ENCODE measurements at regions not wholly inside any gene's neighbourhood (a gene's known extent, or its start where the extent isn't known, plus 50 kb on each side); places are given as distances from the start of the nearest gene placed in this dataset.

- TF ChIP-seq CTCF (IDR thresholded peaks at IDR 0.05) (no peak), POLR2A (IDR thresholded peaks at IDR 0.05) (no peak)
Measured at GRCh38 chr6:26165261-26165790, 78.1 kb downstream of the HFE start.
